Liver (tissue), 3 donors: ENCODE measurements at regions not wholly inside any gene's neighbourhood (a gene's known extent, or its start where the extent isn't known, plus 50 kb on each side); places are given as distances from the start of the nearest gene placed in this dataset.
"Not testable (repeated sequence)": the region's sequence is repeated elsewhere in the genome, so short reads cannot be mapped to it uniquely, and the experiment has no call there.

ENCODE experiments used
- FOXA1 ChIP-seq: IDR thresholded peaks from 2 replicates; pipeline ENCODE4 v1.6.1; 2016; ENCODE audit warnings: antibody characterized with exemption
- GABPA ChIP-seq, 2 donors: IDR thresholded peaks in 1 of 2; conservative IDR thresholded peaks in 1 of 2; 2 replicates each; pipeline ENCODE4 v1.6.1; 2016; ENCODE audit warnings: antibody characterized with exemption in 2 of 2, mild to moderate bottlenecking in 1 of 2, moderate library complexity in 1 of 2
- HNF4A ChIP-seq, 2 donors: conservative IDR thresholded peaks; 2 replicates each; pipeline ENCODE4 v1.6.1; 2016; ENCODE audit warnings: antibody characterized with exemption in 2 of 2, mild to moderate bottlenecking in 2 of 2
- NR2F2 ChIP-seq: IDR thresholded peaks from 2 replicates; pipeline ENCODE4 v1.6.1; 2016; ENCODE audit warnings: antibody characterized with exemption
- RAD21 ChIP-seq, 2 donors: IDR thresholded peaks; 2 replicates each; pipeline ENCODE4 v1.6.1; 2016; ENCODE audit warnings: antibody characterized with exemption in 2 of 2, mild to moderate bottlenecking in 2 of 2
- SP1 ChIP-seq: IDR thresholded peaks from 2 replicates; pipeline ENCODE4 v1.6.1; 2018; ENCODE audit warnings: antibody characterized with exemption, mild to moderate bottlenecking
- TAF1 ChIP-seq: conservative IDR thresholded peaks from 2 replicates; pipeline ENCODE4 v1.6.1; 2016; ENCODE audit warnings: antibody characterized with exemption, mild to moderate bottlenecking
- YY1 ChIP-seq: IDR thresholded peaks from 2 replicates; pipeline ENCODE4 v1.6.1; 2016; ENCODE audit warnings: antibody characterized with exemption, mild to moderate bottlenecking
- TF ChIP-seq, protein P1 (sequence below): fragments of 150-350 bp; IDR thresholded peaks from 2 replicates; pipeline ENCODE4 v1.5.1; 2017; ENCODE audit warnings: improper control_type of control experiment, low read depth, low read length; ENCODE audit not compliant: missing input control
- TF ChIP-seq, protein P2 (sequence below): IDR thresholded peaks from 2 replicates; pipeline ENCODE4 v1.6.1; 2016; ENCODE audit warnings: antibody characterized with exemption, mild to moderate bottlenecking
- TF ChIP-seq, protein P3 (sequence below): IDR thresholded peaks from 2 replicates; pipeline ENCODE4 v1.6.1; 2016; ENCODE audit warnings: antibody characterized with exemption
- donor health status: healthy.
- donor health status: healthy.

DNA sequence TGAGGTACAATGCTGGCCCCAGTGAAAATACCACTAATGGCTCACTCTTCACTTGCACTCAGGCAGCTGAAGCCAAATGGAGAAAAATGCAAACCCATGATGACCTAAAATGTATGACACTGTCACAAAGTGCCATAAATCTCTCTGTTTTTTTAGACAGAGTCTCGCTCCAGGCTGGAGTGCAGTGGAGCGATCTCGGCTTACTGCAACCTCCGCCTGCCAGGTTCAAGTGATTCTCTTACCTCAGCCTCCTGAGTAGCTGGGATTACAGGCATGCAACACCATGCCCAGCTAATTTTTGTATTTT is 64.5 kb upstream of the CCNY start:
- not testable (repeated sequence) for TF ChIP-seq FOXA1; NR2F2; HNF4A (conservative IDR thresholded peaks at IDR 0.05); YY1; TAF1; SP1; RAD21 (IDR thresholded peaks at IDR 0.05); GABPA (IDR thresholded peaks at IDR 0.05 in 1 of 2, conservative IDR thresholded peaks at IDR 0.05 in 1 of 2)
- TF ChIP-seq, protein P1, sequence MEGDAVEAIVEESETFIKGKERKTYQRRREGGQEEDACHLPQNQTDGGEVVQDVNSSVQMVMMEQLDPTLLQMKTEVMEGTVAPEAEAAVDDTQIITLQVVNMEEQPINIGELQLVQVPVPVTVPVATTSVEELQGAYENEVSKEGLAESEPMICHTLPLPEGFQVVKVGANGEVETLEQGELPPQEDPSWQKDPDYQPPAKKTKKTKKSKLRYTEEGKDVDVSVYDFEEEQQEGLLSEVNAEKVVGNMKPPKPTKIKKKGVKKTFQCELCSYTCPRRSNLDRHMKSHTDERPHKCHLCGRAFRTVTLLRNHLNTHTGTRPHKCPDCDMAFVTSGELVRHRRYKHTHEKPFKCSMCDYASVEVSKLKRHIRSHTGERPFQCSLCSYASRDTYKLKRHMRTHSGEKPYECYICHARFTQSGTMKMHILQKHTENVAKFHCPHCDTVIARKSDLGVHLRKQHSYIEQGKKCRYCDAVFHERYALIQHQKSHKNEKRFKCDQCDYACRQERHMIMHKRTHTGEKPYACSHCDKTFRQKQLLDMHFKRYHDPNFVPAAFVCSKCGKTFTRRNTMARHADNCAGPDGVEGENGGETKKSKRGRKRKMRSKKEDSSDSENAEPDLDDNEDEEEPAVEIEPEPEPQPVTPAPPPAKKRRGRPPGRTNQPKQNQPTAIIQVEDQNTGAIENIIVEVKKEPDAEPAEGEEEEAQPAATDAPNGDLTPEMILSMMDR, result not testable (repeated sequence)
- TF ChIP-seq, protein P2, sequence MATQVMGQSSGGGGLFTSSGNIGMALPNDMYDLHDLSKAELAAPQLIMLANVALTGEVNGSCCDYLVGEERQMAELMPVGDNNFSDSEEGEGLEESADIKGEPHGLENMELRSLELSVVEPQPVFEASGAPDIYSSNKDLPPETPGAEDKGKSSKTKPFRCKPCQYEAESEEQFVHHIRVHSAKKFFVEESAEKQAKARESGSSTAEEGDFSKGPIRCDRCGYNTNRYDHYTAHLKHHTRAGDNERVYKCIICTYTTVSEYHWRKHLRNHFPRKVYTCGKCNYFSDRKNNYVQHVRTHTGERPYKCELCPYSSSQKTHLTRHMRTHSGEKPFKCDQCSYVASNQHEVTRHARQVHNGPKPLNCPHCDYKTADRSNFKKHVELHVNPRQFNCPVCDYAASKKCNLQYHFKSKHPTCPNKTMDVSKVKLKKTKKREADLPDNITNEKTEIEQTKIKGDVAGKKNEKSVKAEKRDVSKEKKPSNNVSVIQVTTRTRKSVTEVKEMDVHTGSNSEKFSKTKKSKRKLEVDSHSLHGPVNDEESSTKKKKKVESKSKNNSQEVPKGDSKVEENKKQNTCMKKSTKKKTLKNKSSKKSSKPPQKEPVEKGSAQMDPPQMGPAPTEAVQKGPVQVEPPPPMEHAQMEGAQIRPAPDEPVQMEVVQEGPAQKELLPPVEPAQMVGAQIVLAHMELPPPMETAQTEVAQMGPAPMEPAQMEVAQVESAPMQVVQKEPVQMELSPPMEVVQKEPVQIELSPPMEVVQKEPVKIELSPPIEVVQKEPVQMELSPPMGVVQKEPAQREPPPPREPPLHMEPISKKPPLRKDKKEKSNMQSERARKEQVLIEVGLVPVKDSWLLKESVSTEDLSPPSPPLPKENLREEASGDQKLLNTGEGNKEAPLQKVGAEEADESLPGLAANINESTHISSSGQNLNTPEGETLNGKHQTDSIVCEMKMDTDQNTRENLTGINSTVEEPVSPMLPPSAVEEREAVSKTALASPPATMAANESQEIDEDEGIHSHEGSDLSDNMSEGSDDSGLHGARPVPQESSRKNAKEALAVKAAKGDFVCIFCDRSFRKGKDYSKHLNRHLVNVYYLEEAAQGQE, result not testable (repeated sequence)
- TF ChIP-seq, protein P3, sequence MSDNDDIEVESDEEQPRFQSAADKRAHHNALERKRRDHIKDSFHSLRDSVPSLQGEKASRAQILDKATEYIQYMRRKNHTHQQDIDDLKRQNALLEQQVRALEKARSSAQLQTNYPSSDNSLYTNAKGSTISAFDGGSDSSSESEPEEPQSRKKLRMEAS, result not testable (repeated sequence)
